GM23338 (cell line): ENCODE measurements at regions not wholly inside any gene's neighbourhood (a gene's known extent, or its start where the extent isn't known, plus 50 kb on each side); places are given as distances from the start of the nearest gene placed in this dataset.

ENCODE experiments used
- ATAC-seq: fragments of 200-7000 bp; cut with Tn5 transposase; 3 replicates; pipeline ENCODE4 v1.9.1; 2020
- DNase-seq: peaks from one replicate; pipeline ENCODE4 v3.0.0-alpha.2; 2015; ENCODE audit warnings: low spot score
- H2AFZ ChIP-seq: fragments of 200-600 bp; sonication (generic); 2 replicates; pipeline ENCODE4 v1.8.0; 2016; ENCODE audit warnings: antibody characterized with exemption, mild to moderate bottlenecking, moderate library complexity
- H3F3A ChIP-seq: fragments of 200-600 bp; sonication (generic); replicated peaks from 2 replicates; pipeline ENCODE4 v1.8.0; 2017; ENCODE audit warnings: antibody characterized with exemption, mixed run types, low read depth
- H3K27ac ChIP-seq: fragments of 200-600 bp; sonication (generic); 2 replicates; pipeline ENCODE4 v1.6.1; 2016; ENCODE audit warnings: low read depth
- H3K27me3 ChIP-seq: fragments of 200-600 bp; sonication (generic); 2 replicates; pipeline ENCODE4 v1.8.0; 2016; ENCODE audit warnings: mild to moderate bottlenecking, mixed run types, moderate library complexity; ENCODE audit not compliant: insufficient read depth
- H3K36me3 ChIP-seq: fragments of 200-600 bp; sonication (generic); 2 replicates; pipeline ENCODE4 v1.8.0; 2016; ENCODE audit warnings: mild to moderate bottlenecking; ENCODE audit not compliant: insufficient read depth
- H3K4me1 ChIP-seq: fragments of 200-600 bp; sonication (generic); 2 replicates; pipeline ENCODE4 v1.8.0; 2016; ENCODE audit warnings: mild to moderate bottlenecking, moderate library complexity; ENCODE audit not compliant: insufficient read depth
- H3K4me2 ChIP-seq: fragments of 200-600 bp; sonication (generic); 2 replicates; pipeline ENCODE4 v1.7.1; 2017; ENCODE audit warnings: mixed run types
- H3K4me3 ChIP-seq: fragments of 200-600 bp; sonication (generic); 2 replicates; pipeline ENCODE4 v1.6.1; 2016; ENCODE audit warnings: mixed run types
- H3K79me2 ChIP-seq: fragments of 200-600 bp; sonication (generic); replicated peaks from 2 replicates; pipeline ENCODE4 v1.8.0; 2017; ENCODE audit warnings: mild to moderate bottlenecking; ENCODE audit not compliant: insufficient read depth
- H3K9me2 ChIP-seq: fragments of 200-600 bp; sonication (generic); 2 replicates; pipeline ENCODE4 v1.8.0; 2017; ENCODE audit not compliant: insufficient read depth
- H4K20me1 ChIP-seq: fragments of 200-600 bp; sonication (generic); replicated peaks from 2 replicates; pipeline ENCODE4 v1.8.0; 2017; ENCODE audit warnings: mild to moderate bottlenecking; ENCODE audit not compliant: insufficient read depth
- H3K27ac Mint-ChIP-seq: 2 replicates; pipeline ENCODE4 v1.8.0; 2020; ENCODE audit warnings: inconsistent platforms, mild to moderate bottlenecking, moderate library complexity, mixed read lengths
- H3K27me3 Mint-ChIP-seq: 3 replicates; pipeline ENCODE4 v1.8.0; 2022; ENCODE audit warnings: low read depth, mild to moderate bottlenecking, moderate library complexity, mixed read lengths, inconsistent platforms; ENCODE audit not compliant: insufficient read depth, poor library complexity
- H3K36me3 Mint-ChIP-seq: 3 replicates; pipeline ENCODE4 v1.8.0; 2021; ENCODE audit warnings: low read depth, mild to moderate bottlenecking, inconsistent platforms, moderate library complexity, mixed read lengths
- H3K4me1 Mint-ChIP-seq: 3 replicates; pipeline ENCODE4 v1.8.0; 2020; ENCODE audit warnings: mild to moderate bottlenecking, inconsistent platforms, mixed read lengths
- H3K4me3 Mint-ChIP-seq: 3 replicates; pipeline ENCODE4 v1.8.0; 2021; ENCODE audit warnings: moderate library complexity, mild to moderate bottlenecking, inconsistent platforms, mixed read lengths
- H3K9me3 Mint-ChIP-seq: 3 replicates; pipeline ENCODE4 v1.8.0; 2020; ENCODE audit warnings: moderate library complexity, mild to moderate bottlenecking, inconsistent platforms, mixed read lengths
- CREB1 ChIP-seq: fragments of 250-450 bp; sonication (Bioruptor Pico); IDR thresholded peaks from 2 replicates; pipeline ENCODE4 v1.5.0; 2020; ENCODE audit warnings: low read depth, mild to moderate bottlenecking, moderate library complexity
- EZH2 ChIP-seq: fragments of 200-600 bp; sonication (generic); IDR thresholded peaks from one replicate; pipeline ENCODE4 v1.8.0; 2017; ENCODE audit warnings: antibody characterized with exemption, mild to moderate bottlenecking, low read depth; ENCODE audit not compliant: unreplicated experiment
- EZH2phosphoT487 ChIP-seq: fragments of 200-600 bp; sonication (generic); IDR thresholded peaks from one replicate; pipeline ENCODE4 v1.8.1; 2018; ENCODE audit warnings: antibody characterized with exemption; ENCODE audit not compliant: unreplicated experiment
- JUNB ChIP-seq: IDR thresholded peaks from one replicate; pipeline ENCODE4 v1.6.1; 2016; ENCODE audit warnings: antibody characterized with exemption; ENCODE audit not compliant: unreplicated experiment
- NANOG ChIP-seq: IDR thresholded peaks from 2 replicates; pipeline ENCODE4 v1.6.1; 2016; ENCODE audit warnings: antibody characterized with exemption, borderline replicate concordance
- POLR2AphosphoS5 ChIP-seq: IDR thresholded peaks from 2 replicates; pipeline ENCODE4 v1.6.1; 2016; ENCODE audit warnings: antibody characterized with exemption, low read depth
- STAT1 ChIP-seq: IDR thresholded peaks from one replicate; pipeline ENCODE4 v1.6.1; 2016; ENCODE audit warnings: antibody characterized with exemption; ENCODE audit not compliant: unreplicated experiment
- ZNF114 ChIP-seq: fragments of 250-450 bp; sonication (Bioruptor Pico); IDR thresholded peaks from 2 replicates; pipeline ENCODE4 v1.5.0; 2020; ENCODE audit warnings: mild to moderate bottlenecking, moderate library complexity
- ZNF331 ChIP-seq: fragments of 250-450 bp; sonication (Bioruptor Pico); IDR thresholded peaks from 2 replicates; pipeline ENCODE4 v1.5.0; 2020; ENCODE audit warnings: low read depth, mild to moderate bottlenecking, moderate library complexity
- TF ChIP-seq, protein P1 (sequence below): IDR thresholded peaks from one replicate; pipeline ENCODE4 v1.6.1; 2018; ENCODE audit warnings: antibody characterized with exemption; ENCODE audit not compliant: unreplicated experiment
- TF ChIP-seq, protein P2 (sequence below), 2 experiments: fragments of 200-600 bp in 1 of 2; sonication (generic) in 1 of 2; conservative IDR thresholded peaks; 2 replicates each; pipeline versions ENCODE4 v1.5.1 to v1.6.1; 2016 to 2017; ENCODE audit warnings: antibody characterized with exemption in 2 of 2, low read depth in 2 of 2, mild to moderate bottlenecking in 2 of 2, moderate library complexity in 1 of 2
- TF ChIP-seq, protein P3 (sequence below): fragments of 250-450 bp; sonication (Bioruptor Pico); IDR thresholded peaks from 2 replicates; pipeline ENCODE4 v1.5.0; 2020; ENCODE audit warnings: mild to moderate bottlenecking, moderate library complexity
- TF ChIP-seq, protein P4 (sequence below): IDR thresholded peaks from 2 replicates; pipeline ENCODE4 v1.6.1; 2016; ENCODE audit warnings: antibody characterized with exemption

DNA sequence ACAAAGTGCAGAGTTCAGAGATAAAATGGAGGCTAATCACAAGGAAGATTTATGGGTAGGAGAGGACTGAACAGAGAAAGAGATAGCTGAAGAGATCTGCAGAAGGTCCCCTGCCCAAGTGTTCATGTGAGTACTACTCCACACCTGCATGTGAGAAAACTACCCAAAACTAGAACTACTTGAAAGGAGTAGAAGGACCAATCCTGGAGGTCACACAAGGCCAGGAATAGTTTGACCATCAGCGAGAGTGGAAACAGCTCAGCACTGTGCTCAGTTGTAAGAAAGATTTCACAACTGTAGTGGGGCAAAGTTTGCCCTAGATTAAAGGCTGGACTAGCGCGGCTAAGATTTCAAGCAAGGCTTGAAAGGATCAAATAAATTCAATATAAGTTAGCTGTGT lies 422.7 kb upstream of the LCORL start:
- no peak overlapping the region for H2AFZ ChIP-seq
- TF ChIP-seq EZH2phosphoT487 (no peak), ZNF114 (CRISPR knock-in tag) (no peak), EZH2 (no peak), CREB1 (CRISPR knock-in tag) (no peak), JUNB (no peak), POLR2AphosphoS5 (no peak), NANOG (no peak), ZNF331 (CRISPR knock-in tag) (no peak), STAT1 (no peak)
- TF ChIP-seq, protein P1, sequence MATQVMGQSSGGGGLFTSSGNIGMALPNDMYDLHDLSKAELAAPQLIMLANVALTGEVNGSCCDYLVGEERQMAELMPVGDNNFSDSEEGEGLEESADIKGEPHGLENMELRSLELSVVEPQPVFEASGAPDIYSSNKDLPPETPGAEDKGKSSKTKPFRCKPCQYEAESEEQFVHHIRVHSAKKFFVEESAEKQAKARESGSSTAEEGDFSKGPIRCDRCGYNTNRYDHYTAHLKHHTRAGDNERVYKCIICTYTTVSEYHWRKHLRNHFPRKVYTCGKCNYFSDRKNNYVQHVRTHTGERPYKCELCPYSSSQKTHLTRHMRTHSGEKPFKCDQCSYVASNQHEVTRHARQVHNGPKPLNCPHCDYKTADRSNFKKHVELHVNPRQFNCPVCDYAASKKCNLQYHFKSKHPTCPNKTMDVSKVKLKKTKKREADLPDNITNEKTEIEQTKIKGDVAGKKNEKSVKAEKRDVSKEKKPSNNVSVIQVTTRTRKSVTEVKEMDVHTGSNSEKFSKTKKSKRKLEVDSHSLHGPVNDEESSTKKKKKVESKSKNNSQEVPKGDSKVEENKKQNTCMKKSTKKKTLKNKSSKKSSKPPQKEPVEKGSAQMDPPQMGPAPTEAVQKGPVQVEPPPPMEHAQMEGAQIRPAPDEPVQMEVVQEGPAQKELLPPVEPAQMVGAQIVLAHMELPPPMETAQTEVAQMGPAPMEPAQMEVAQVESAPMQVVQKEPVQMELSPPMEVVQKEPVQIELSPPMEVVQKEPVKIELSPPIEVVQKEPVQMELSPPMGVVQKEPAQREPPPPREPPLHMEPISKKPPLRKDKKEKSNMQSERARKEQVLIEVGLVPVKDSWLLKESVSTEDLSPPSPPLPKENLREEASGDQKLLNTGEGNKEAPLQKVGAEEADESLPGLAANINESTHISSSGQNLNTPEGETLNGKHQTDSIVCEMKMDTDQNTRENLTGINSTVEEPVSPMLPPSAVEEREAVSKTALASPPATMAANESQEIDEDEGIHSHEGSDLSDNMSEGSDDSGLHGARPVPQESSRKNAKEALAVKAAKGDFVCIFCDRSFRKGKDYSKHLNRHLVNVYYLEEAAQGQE: no peak
- TF ChIP-seq, protein P2, sequence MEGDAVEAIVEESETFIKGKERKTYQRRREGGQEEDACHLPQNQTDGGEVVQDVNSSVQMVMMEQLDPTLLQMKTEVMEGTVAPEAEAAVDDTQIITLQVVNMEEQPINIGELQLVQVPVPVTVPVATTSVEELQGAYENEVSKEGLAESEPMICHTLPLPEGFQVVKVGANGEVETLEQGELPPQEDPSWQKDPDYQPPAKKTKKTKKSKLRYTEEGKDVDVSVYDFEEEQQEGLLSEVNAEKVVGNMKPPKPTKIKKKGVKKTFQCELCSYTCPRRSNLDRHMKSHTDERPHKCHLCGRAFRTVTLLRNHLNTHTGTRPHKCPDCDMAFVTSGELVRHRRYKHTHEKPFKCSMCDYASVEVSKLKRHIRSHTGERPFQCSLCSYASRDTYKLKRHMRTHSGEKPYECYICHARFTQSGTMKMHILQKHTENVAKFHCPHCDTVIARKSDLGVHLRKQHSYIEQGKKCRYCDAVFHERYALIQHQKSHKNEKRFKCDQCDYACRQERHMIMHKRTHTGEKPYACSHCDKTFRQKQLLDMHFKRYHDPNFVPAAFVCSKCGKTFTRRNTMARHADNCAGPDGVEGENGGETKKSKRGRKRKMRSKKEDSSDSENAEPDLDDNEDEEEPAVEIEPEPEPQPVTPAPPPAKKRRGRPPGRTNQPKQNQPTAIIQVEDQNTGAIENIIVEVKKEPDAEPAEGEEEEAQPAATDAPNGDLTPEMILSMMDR (conservative IDR thresholded peaks at IDR 0.05; ENCODE audit: low read depth in 2 of 2): no peak
- TF ChIP-seq, protein P3, sequence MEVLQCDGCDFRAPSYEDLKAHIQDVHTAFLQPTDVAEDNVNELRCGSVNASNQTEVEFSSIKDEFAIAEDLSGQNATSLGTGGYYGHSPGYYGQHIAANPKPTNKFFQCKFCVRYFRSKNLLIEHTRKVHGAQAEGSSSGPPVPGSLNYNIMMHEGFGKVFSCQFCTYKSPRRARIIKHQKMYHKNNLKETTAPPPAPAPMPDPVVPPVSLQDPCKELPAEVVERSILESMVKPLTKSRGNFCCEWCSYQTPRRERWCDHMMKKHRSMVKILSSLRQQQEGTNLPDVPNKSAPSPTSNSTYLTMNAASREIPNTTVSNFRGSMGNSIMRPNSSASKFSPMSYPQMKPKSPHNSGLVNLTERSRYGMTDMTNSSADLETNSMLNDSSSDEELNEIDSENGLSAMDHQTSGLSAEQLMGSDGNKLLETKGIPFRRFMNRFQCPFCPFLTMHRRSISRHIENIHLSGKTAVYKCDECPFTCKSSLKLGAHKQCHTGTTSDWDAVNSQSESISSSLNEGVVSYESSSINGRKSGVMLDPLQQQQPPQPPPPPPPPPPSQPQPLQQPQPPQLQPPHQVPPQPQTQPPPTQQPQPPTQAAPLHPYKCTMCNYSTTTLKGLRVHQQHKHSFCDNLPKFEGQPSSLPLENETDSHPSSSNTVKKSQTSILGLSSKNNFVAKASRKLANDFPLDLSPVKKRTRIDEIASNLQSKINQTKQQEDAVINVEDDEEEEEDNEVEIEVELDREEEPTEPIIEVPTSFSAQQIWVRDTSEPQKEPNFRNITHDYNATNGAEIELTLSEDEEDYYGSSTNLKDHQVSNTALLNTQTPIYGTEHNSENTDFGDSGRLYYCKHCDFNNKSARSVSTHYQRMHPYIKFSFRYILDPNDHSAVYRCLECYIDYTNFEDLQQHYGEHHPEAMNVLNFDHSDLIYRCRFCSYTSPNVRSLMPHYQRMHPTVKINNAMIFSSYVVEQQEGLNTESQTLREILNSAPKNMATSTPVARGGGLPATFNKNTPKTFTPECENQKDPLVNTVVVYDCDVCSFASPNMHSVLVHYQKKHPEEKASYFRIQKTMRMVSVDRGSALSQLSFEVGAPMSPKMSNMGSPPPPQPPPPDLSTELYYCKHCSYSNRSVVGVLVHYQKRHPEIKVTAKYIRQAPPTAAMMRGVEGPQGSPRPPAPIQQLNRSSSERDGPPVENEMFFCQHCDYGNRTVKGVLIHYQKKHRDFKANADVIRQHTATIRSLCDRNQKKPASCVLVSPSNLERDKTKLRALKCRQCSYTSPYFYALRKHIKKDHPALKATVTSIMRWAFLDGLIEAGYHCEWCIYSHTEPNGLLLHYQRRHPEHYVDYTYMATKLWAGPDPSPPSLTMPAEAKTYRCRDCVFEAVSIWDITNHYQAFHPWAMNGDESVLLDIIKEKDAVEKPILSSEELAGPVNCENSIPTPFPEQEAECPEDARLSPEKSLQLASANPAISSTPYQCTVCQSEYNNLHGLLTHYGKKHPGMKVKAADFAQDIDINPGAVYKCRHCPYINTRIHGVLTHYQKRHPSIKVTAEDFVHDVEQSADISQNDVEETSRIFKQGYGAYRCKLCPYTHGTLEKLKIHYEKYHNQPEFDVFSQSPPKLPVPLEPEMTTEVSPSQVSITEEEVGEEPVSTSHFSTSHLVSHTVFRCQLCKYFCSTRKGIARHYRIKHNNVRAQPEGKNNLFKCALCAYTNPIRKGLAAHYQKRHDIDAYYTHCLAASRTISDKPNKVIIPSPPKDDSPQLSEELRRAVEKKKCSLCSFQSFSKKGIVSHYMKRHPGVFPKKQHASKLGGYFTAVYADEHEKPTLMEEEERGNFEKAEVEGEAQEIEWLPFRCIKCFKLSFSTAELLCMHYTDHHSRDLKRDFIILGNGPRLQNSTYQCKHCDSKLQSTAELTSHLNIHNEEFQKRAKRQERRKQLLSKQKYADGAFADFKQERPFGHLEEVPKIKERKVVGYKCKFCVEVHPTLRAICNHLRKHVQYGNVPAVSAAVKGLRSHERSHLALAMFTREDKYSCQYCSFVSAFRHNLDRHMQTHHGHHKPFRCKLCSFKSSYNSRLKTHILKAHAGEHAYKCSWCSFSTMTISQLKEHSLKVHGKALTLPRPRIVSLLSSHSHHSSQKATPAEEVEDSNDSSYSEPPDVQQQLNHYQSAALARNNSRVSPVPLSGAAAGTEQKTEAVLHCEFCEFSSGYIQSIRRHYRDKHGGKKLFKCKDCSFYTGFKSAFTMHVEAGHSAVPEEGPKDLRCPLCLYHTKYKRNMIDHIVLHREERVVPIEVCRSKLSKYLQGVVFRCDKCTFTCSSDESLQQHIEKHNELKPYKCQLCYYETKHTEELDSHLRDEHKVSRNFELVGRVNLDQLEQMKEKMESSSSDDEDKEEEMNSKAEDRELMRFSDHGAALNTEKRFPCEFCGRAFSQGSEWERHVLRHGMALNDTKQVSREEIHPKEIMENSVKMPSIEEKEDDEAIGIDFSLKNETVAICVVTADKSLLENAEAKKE (CRISPR knock-in tag): no peak
- TF ChIP-seq, protein P4, sequence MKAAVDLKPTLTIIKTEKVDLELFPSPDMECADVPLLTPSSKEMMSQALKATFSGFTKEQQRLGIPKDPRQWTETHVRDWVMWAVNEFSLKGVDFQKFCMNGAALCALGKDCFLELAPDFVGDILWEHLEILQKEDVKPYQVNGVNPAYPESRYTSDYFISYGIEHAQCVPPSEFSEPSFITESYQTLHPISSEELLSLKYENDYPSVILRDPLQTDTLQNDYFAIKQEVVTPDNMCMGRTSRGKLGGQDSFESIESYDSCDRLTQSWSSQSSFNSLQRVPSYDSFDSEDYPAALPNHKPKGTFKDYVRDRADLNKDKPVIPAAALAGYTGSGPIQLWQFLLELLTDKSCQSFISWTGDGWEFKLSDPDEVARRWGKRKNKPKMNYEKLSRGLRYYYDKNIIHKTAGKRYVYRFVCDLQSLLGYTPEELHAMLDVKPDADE: no peak

More for the DNA sequence above, 422.7 kb upstream of the LCORL start:
- Mint-ChIP-seq H3K36me3 (peaks cover 9% of the 10 kb centered on the region; the same call in 1 of the 3 replicates), H3K4me1 (peaks cover 10% of the 10 kb centered on the region), H3K4me3 (no peak overlapping the region), H3K9me3 (peaks cover 10% of the 10 kb centered on the region), H3K27me3 (peaks cover 8% of the 10 kb centered on the region), H3K27ac (no peak overlapping the region)
- H3K4me1 ChIP-seq: peaks cover 6% of the 10 kb centered on the region; the same call in 1 of the 2 replicates
- H3K27me3 ChIP-seq: no peaks in the 10 kb centered on the region
- no peaks in the 10 kb centered on the region for H3K9me2 ChIP-seq
- no peak overlapping the region for H3K27ac ChIP-seq
- H3K4me2 ChIP-seq: no peak overlapping the region
- H3K36me3 ChIP-seq: no peaks in the 10 kb centered on the region; the same call in 1 of the 2 replicates
- H3F3A ChIP-seq: no peaks in the 10 kb centered on the region
- ATAC-seq: no peak
- no peaks in the 10 kb centered on the region for H3K79me2 ChIP-seq
- no peak for DNase-seq
- H4K20me1 ChIP-seq: no peaks in the 10 kb centered on the region
- no peak overlapping the region for H3K4me3 ChIP-seq
